GM12891 (cell line): ENCODE measurements at regions not wholly inside any gene's neighbourhood (a gene's known extent, or its start where the extent isn't known, plus 50 kb on each side); places are given as distances from the start of the nearest gene placed in this dataset.

ENCODE experiments used
- PAX5 ChIP-seq: IDR thresholded peaks from 2 replicates; pipeline ENCODE4 v1.6.1; 2011; ENCODE audit warnings: low read length, moderate library complexity, mild to moderate bottlenecking; ENCODE audit not compliant: insufficient read depth, severe bottlenecking
- POLR2A ChIP-seq: IDR thresholded peaks from 2 replicates; pipeline ENCODE4 v1.6.1; 2011; ENCODE audit warnings: low read depth, low read length, control low read depth
- POLR2AphosphoS5 ChIP-seq: IDR thresholded peaks from 2 replicates; pipeline ENCODE4 v1.6.1; 2011; ENCODE audit warnings: low read depth, low read length, control low read depth
- TAF1 ChIP-seq: IDR thresholded peaks from 2 replicates; pipeline ENCODE4 v1.6.1; 2011; ENCODE audit warnings: low read depth, low read length, control low read depth

GRCh38 chr3:110067527-110067926 is 730.2 kb upstream of the DPPA4 start:
- no peak for TF ChIP-seq TAF1
- TF ChIP-seq POLR2A = no peak
- TF ChIP-seq PAX5 = no peak
- no peak for TF ChIP-seq POLR2AphosphoS5
